Mesendoderm (in vitro differentiated cells): ENCODE measurements at regions not wholly inside any gene's neighbourhood (a gene's known extent, or its start where the extent isn't known, plus 50 kb on each side); places are given as distances from the start of the nearest gene placed in this dataset.

Source experiments
- DNase-seq: peaks from one replicate; pipeline ENCODE4 v3.0.0; 2013
- H2AK5ac ChIP-seq: 2 replicates; pipeline ENCODE4 v1.6.1; 2013; ENCODE audit warnings: low read length, inconsistent platforms
- H2BK120ac ChIP-seq: 2 replicates; pipeline ENCODE4 v1.6.1; 2013; ENCODE audit warnings: low read depth, mild to moderate bottlenecking, low read length, moderate library complexity, mixed read lengths
- H2BK15ac ChIP-seq: replicated peaks from 2 replicates; pipeline ENCODE4 v1.6.1; 2013; ENCODE audit warnings: low read depth, mild to moderate bottlenecking, moderate library complexity
- H2BK5ac ChIP-seq: 2 replicates; pipeline ENCODE4 v1.6.1; 2013; ENCODE audit warnings: low read length, inconsistent platforms
- H3K18ac ChIP-seq: 2 replicates; pipeline ENCODE4 v1.6.1; 2013; ENCODE audit warnings: mild to moderate bottlenecking, low read length, mixed read lengths
- H3K23ac ChIP-seq: one replicate; pipeline ENCODE4 v1.6.1; 2013; ENCODE audit warnings: low read length
- H3K27ac ChIP-seq: 2 replicates; pipeline ENCODE4 v1.5.1; 2013; ENCODE audit warnings: low read depth, mild to moderate bottlenecking, inconsistent platforms, low read length, moderate library complexity
- H3K27me3 ChIP-seq: 2 replicates; pipeline ENCODE4 v1.6.1; 2013; ENCODE audit warnings: low read length, control low read depth, mild to moderate bottlenecking, inconsistent platforms; ENCODE audit not compliant: insufficient read depth, poor library complexity
- H3K36me3 ChIP-seq: 2 replicates; pipeline ENCODE4 v1.6.1; 2013; ENCODE audit warnings: low read length, inconsistent platforms; ENCODE audit not compliant: control insufficient read depth, insufficient read depth
- H3K4ac ChIP-seq: one replicate; pipeline ENCODE4 v1.6.1; 2013; ENCODE audit warnings: low read depth, mild to moderate bottlenecking, low read length, moderate library complexity
- H3K4me1 ChIP-seq: 2 replicates; pipeline ENCODE4 v1.6.1; 2013; ENCODE audit warnings: low read depth, low read length, inconsistent platforms; ENCODE audit not compliant: control insufficient read depth
- H3K4me2 ChIP-seq: 2 replicates; pipeline ENCODE4 v1.6.1; 2013; ENCODE audit warnings: low read length
- H3K4me3 ChIP-seq: 2 replicates; pipeline ENCODE4 v1.5.1; 2013; ENCODE audit warnings: mild to moderate bottlenecking, low read length
- H3K56ac ChIP-seq: one replicate; pipeline ENCODE4 v1.6.1; 2013; ENCODE audit warnings: low read length
- H3K79me1 ChIP-seq: 2 replicates; pipeline ENCODE4 v1.6.1; 2013; ENCODE audit warnings: low read length, inconsistent platforms
- H3K79me2 ChIP-seq: 2 replicates; pipeline ENCODE4 v1.6.1; 2013; ENCODE audit warnings: mild to moderate bottlenecking, low read length; ENCODE audit not compliant: control insufficient read depth, insufficient read depth
- H3K9ac ChIP-seq: 2 replicates; pipeline ENCODE4 v1.6.1; 2013; ENCODE audit warnings: low read length, inconsistent platforms
- H4K5ac ChIP-seq: one replicate; pipeline ENCODE4 v1.6.1; 2013; ENCODE audit warnings: low read length
- H4K8ac ChIP-seq: one replicate; pipeline ENCODE4 v1.6.1; 2013; ENCODE audit warnings: low read depth, mild to moderate bottlenecking, control low read depth, low read length, moderate library complexity
- WGBS: extraction: QIAGEN DNeasy Blood & Tissue Kit; methylation state at CpG from one replicate; pipeline ENCODE4 v1.1.7; 2013; ENCODE audit warnings: low lambda C conversion rate, missing lambda C conversion rate; ENCODE audit not compliant: insufficient coverage; ENCODE audit errors: extremely low coverage; 5-methylcytosine and 5-hydroxymethylcytosine counted together

DNA sequence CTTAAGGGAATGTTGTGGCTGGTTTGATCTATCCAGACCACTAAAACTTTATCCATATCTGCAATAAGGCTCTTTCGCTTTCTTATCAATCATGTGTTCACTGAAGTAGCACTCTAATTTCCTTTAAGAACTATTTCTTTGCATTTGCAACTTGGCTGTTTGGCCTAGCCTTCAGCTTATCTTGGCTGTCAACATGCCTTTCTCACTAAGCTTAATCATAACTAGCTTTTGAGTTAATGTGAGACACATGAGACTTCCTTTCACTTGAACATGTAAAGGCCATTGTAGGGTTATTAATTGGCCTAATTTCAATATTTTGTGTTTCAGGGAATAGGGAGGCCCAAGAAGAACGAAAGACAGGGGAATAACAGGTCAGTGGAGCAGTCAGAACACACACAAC is 124.7 kb downstream of the TNFSF18 start:
- no CpG with 5 or more reads among the region's 2 CpGs for WGBS
- Histone ChIP-seq H3K9ac (no peak overlapping the region), H4K8ac (no peak overlapping the region), H3K27ac (no peak overlapping the region), H2BK15ac (no peak overlapping the region), H3K36me3 (no peaks in the 10 kb centered on the region), H3K56ac (no peak overlapping the region), H3K4me3 (no peak overlapping the region), H3K79me2 (no peaks in the 10 kb centered on the region), H3K23ac (no peak overlapping the region), H3K4ac (no peak overlapping the region), H2BK5ac (no peak overlapping the region), H2AK5ac (no peak overlapping the region), H3K4me1 (no peaks in the 10 kb centered on the region), H3K4me2 (no peak overlapping the region), H3K18ac (no peak overlapping the region), H3K79me1 (no peaks in the 10 kb centered on the region), H3K27me3 (no peaks in the 10 kb centered on the region), H2BK120ac (no peak overlapping the region), H4K5ac (no peak overlapping the region)
- DNase-seq, result no peak

GRCh38 chr1:172928412-172928811 is 122.3 kb downstream of the TNFSF18 start:
- H3K23ac ChIP-seq, result no peak overlapping the region
- H3K4me1 ChIP-seq, result no peaks in the 10 kb centered on the region
- no peak overlapping the region for H3K56ac ChIP-seq
- no peaks in the 10 kb centered on the region for H3K27me3 ChIP-seq
- H3K36me3 ChIP-seq, result no peaks in the 10 kb centered on the region
- peak; percentile 5 for DNase-seq
- H3K18ac ChIP-seq, result no peak overlapping the region
- no peak overlapping the region for H2AK5ac ChIP-seq
- H3K79me1 ChIP-seq, result no peaks in the 10 kb centered on the region
- H3K4me3 ChIP-seq, result no peak overlapping the region
- no peak overlapping the region for H4K5ac ChIP-seq
- H3K9ac ChIP-seq, result no peak overlapping the region
- H4K8ac ChIP-seq, result no peak overlapping the region
- no peak overlapping the region for H2BK15ac ChIP-seq
- no peak overlapping the region for H3K4me2 ChIP-seq
- whole genome bisulfite sequencing, result no CpG with 5 or more reads among the region's 2 CpGs
- no peak overlapping the region for H2BK5ac ChIP-seq
- no peak overlapping the region for H3K27ac ChIP-seq
- H3K4ac ChIP-seq, result no peak overlapping the region
- H3K79me2 ChIP-seq, result no peaks in the 10 kb centered on the region
- H2BK120ac ChIP-seq, result no peak overlapping the region

DNA sequence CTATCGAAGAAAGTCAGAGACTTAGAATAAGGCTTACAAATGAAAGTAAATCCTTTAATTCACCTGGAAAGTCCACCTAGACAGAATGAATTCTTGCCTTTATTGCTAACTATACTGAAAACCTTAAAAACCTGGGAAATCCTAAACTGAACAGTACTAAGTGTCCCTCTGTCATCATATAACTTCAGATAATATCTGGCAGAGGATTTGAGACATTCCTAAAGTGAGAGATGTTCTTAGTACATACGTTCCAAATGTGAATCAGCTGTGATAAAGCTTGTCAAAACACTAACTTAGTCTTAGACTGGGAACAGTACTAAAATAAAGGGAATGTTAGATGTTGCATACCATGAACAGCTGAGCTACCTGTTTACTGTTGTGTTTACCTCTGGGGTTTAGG is 121.7 kb downstream of the TNFSF18 start:
- H4K8ac ChIP-seq, result no peak overlapping the region
- no peak for DNase-seq
- H2BK15ac ChIP-seq, result no peak overlapping the region
- H3K36me3 ChIP-seq, result no peaks in the 10 kb centered on the region
- H3K27me3 ChIP-seq, result no peaks in the 10 kb centered on the region
- no peak overlapping the region for H3K56ac ChIP-seq
- no CpG with 5 or more reads among the region's 2 CpGs for WGBS
- H2BK120ac ChIP-seq, result no peak overlapping the region
- no peak overlapping the region for H2BK5ac ChIP-seq
- H3K4me2 ChIP-seq, result no peak overlapping the region
- no peak overlapping the region for H3K18ac ChIP-seq
- H2AK5ac ChIP-seq, result no peak overlapping the region
- no peak overlapping the region for H3K9ac ChIP-seq
- H3K4me1 ChIP-seq, result no peaks in the 10 kb centered on the region
- no peak overlapping the region for H3K4ac ChIP-seq
- no peaks in the 10 kb centered on the region for H3K79me1 ChIP-seq
- H3K4me3 ChIP-seq, result no peak overlapping the region
- H3K79me2 ChIP-seq, result no peaks in the 10 kb centered on the region
- H3K23ac ChIP-seq, result no peak overlapping the region
- H3K27ac ChIP-seq, result no peak overlapping the region
- no peak overlapping the region for H4K5ac ChIP-seq

DNA sequence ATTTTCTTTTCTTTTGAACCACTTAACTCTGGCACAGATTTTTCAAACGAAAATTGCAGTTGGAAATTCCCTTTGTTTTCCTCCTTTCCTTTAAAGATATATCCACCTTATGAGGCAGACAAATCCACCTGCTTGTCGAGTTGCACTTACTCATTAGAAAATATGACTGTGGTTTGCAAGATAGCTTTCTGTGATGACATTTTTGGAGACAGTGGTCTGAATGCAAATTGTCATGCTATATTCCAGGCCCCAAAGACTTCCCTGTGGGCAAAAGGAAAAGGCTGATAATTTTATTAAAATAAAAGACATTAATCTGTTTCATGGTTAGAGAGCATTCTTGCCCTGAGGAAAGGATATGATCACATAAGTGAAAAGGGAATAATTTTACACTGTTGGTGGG is 120.6 kb downstream of the TNFSF18 start:
- no peak overlapping the region for H3K18ac ChIP-seq
- H3K79me1 ChIP-seq, result no peaks in the 10 kb centered on the region
- H2BK15ac ChIP-seq, result no peak overlapping the region
- H3K4me2 ChIP-seq, result no peak overlapping the region
- no peak overlapping the region for H3K9ac ChIP-seq
- H3K36me3 ChIP-seq, result no peaks in the 10 kb centered on the region
- no peak overlapping the region for H3K4ac ChIP-seq
- H4K5ac ChIP-seq, result no peak overlapping the region
- no peak overlapping the region for H3K56ac ChIP-seq
- DNase-seq, result no peak
- H3K79me2 ChIP-seq, result no peaks in the 10 kb centered on the region
- no peak overlapping the region for H3K23ac ChIP-seq
- H2BK5ac ChIP-seq, result no peak overlapping the region
- no peaks in the 10 kb centered on the region for H3K4me1 ChIP-seq
- no CpG with 5 or more reads among the region's 2 CpGs for WGBS
- no peak overlapping the region for H3K27ac ChIP-seq
- no peak overlapping the region for H3K4me3 ChIP-seq
- no peak overlapping the region for H2AK5ac ChIP-seq
- no peak overlapping the region for H4K8ac ChIP-seq
- no peak overlapping the region for H2BK120ac ChIP-seq
- H3K27me3 ChIP-seq, result no peaks in the 10 kb centered on the region

DNA sequence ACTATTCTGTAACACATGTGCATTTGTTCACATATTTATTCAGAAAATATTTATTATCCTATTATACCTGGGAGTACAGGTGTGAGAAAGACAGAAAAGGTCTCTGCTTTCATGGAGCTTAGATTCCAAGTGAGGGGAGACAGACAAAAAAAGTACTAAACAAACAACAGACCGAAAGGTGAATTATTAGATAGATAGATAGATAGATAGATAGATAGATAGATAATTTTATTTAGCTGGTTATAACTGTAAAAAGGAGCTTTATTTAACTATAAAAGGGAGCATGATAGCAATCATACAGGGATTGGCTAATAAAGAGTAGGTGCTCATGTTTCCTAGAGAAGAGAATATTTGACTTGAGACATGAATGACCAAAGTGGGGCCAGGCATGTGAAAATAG is 119.4 kb downstream of the TNFSF18 start:
- H3K18ac ChIP-seq, result no peak overlapping the region
- H3K27ac ChIP-seq, result no peak overlapping the region
- no peak overlapping the region for H3K56ac ChIP-seq
- H3K23ac ChIP-seq, result no peak overlapping the region
- H2BK120ac ChIP-seq, result no peak overlapping the region
- H2BK15ac ChIP-seq, result peak overlapping the region; percentile 57
- no peak overlapping the region for H3K9ac ChIP-seq
- no peak overlapping the region for H3K4me2 ChIP-seq
- H2AK5ac ChIP-seq, result no peak overlapping the region
- H3K4me1 ChIP-seq, result no peaks in the 10 kb centered on the region
- H4K8ac ChIP-seq, result no peak overlapping the region
- no peaks in the 10 kb centered on the region for H3K79me1 ChIP-seq
- H4K5ac ChIP-seq, result no peak overlapping the region
- DNase-seq, result no peak
- no peaks in the 10 kb centered on the region for H3K36me3 ChIP-seq
- no peaks in the 10 kb centered on the region for H3K79me2 ChIP-seq
- H2BK5ac ChIP-seq, result no peak overlapping the region
- WGBS, result 100% methylated on average over 1 of the region's 1 CpG
- no peaks in the 10 kb centered on the region for H3K27me3 ChIP-seq
- no peak overlapping the region for H3K4me3 ChIP-seq
- no peak overlapping the region for H3K4ac ChIP-seq

DNA sequence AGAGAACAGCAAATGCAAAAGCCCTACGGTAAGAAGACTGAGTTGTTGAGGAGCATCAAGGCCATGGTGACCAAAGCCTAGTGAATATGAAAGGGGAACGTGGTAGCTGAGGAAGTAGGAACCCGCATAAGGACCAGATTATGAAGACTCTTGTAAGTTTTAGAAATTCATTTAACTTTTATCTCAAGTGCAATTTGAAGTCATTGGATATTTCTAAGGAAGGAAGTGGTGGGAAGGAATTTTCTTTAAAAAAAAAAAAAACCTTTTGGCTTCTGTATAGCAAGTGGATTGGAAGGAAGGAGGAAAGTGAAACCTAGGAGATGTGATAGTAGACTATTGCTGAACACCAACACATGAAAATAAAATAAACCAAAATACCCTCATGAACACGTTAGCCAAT is 119.0 kb downstream of the TNFSF18 start:
- WGBS, result no CpG with 5 or more reads among the region's 4 CpGs
- Histone ChIP-seq H2BK120ac (no peak overlapping the region), H3K9ac (no peak overlapping the region), H2BK15ac (peak overlapping the region; percentile 57), H3K27me3 (no peaks in the 10 kb centered on the region), H3K4me2 (no peak overlapping the region), H3K79me2 (no peaks in the 10 kb centered on the region), H2BK5ac (no peak overlapping the region), H3K56ac (no peak overlapping the region), H4K5ac (no peak overlapping the region), H3K4ac (no peak overlapping the region), H4K8ac (no peak overlapping the region), H3K4me1 (no peaks in the 10 kb centered on the region), H3K27ac (no peak overlapping the region), H3K4me3 (no peak overlapping the region), H3K23ac (no peak overlapping the region), H3K18ac (no peak overlapping the region), H3K79me1 (no peaks in the 10 kb centered on the region), H2AK5ac (no peak overlapping the region), H3K36me3 (no peaks in the 10 kb centered on the region)
- DNase-seq, result no peak
